ENCODE measurements at regions not wholly inside any gene's neighbourhood (a gene's known extent, or its start where the extent isn't known, plus 50 kb on each side); places are given as distances from the start of the nearest gene placed in this dataset.

- TF ChIP-seq CTCF (IDR thresholded peaks at IDR 0.05) = no peak
- TF ChIP-seq POLR2A (IDR thresholded peaks at IDR 0.05) = no peak
- no peak for TF ChIP-seq EP300 (IDR thresholded peaks at IDR 0.05)
Observed at GRCh38 chr21:23218667-23219066, 2220.5 kb downstream of the NCAM2 start.
